ENCODE measurements at regions not wholly inside any gene's neighbourhood (a gene's known extent, or its start where the extent isn't known, plus 50 kb on each side); places are given as distances from the start of the nearest gene placed in this dataset.

GRCh38 chr6:19669206-19669605, 168.0 kb upstream of the ID4 start:
- TF ChIP-seq FOXK2 (IDR thresholded peaks at IDR 0.05) (no peak), EP300 (IDR thresholded peaks at IDR 0.05; ENCODE audit: borderline replicate concordance in 1 of 2, control insufficient read depth in 1 of 2, low read depth in 2 of 2, low read length in 2 of 2) (no peak)
- TF ChIP-seq, protein P1, sequence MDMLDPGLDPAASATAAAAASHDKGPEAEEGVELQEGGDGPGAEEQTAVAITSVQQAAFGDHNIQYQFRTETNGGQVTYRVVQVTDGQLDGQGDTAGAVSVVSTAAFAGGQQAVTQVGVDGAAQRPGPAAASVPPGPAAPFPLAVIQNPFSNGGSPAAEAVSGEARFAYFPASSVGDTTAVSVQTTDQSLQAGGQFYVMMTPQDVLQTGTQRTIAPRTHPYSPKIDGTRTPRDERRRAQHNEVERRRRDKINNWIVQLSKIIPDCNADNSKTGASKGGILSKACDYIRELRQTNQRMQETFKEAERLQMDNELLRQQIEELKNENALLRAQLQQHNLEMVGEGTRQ (IDR thresholded peaks at IDR 0.05; ENCODE audit: borderline replicate concordance, low read depth, low read length), result no peak

All from GM12878 (cell line).